HFFc6 (cell line): ENCODE measurements at regions not wholly inside any gene's neighbourhood (a gene's known extent, or its start where the extent isn't known, plus 50 kb on each side); places are given as distances from the start of the nearest gene placed in this dataset.

ENCODE experiments used
- DNase-seq: peaks from one replicate; pipeline ENCODE4 v3.0.0-alpha.2; 2018
- H3K27ac Mint-ChIP-seq: 2 replicates; pipeline ENCODE4 v1.8.0; 2020; ENCODE audit warnings: mild to moderate bottlenecking, mixed read lengths
- H3K27me3 Mint-ChIP-seq: 2 replicates; pipeline ENCODE4 v1.8.0; 2021; ENCODE audit warnings: mild to moderate bottlenecking, moderate library complexity, mixed read lengths; ENCODE audit not compliant: insufficient read depth
- H3K36me3 Mint-ChIP-seq: 2 replicates; pipeline ENCODE4 v1.8.0; 2021; ENCODE audit warnings: low read depth, mixed read lengths
- H3K4me1 Mint-ChIP-seq: 2 replicates; pipeline ENCODE4 v1.8.0; 2020; ENCODE audit warnings: low read depth, mixed read lengths
- H3K4me3 Mint-ChIP-seq: 2 replicates; pipeline ENCODE4 v1.8.0; 2020; ENCODE audit warnings: mild to moderate bottlenecking, moderate library complexity, mixed read lengths
- H3K9me3 Mint-ChIP-seq: 2 replicates; pipeline ENCODE4 v1.8.0; 2020; ENCODE audit warnings: mild to moderate bottlenecking, mixed read lengths
- CTCF ChIP-seq: fragments of 200-600 bp; sonication (generic); IDR thresholded peaks from 2 replicates; pipeline ENCODE4 v1.5.0; 2021; ENCODE audit warnings: antibody characterized with exemption, mild to moderate bottlenecking

- Mint-ChIP-seq H3K4me3 (no peak overlapping the region), H3K27me3 (peaks cover 1% of the 10 kb centered on the region; the same call in 1 of the 2 replicates), H3K27ac (no peak overlapping the region), H3K4me1 (no peaks in the 10 kb centered on the region), H3K36me3 (no peaks in the 10 kb centered on the region), H3K9me3 (no peaks in the 10 kb centered on the region)
- no peak for TF ChIP-seq CTCF
- DNase-seq: no peak
These were observed 1177.3 kb upstream of the MIR17HG start for GRCh38 chr13:90170208-90170607.

- no peak for DNase-seq
- no peaks in the 10 kb centered on the region for H3K4me1 Mint-ChIP-seq
- TF ChIP-seq CTCF: no peak
- H3K4me3 Mint-ChIP-seq: no peak overlapping the region
- H3K36me3 Mint-ChIP-seq: no peaks in the 10 kb centered on the region
- no peak overlapping the region for H3K27ac Mint-ChIP-seq
- H3K9me3 Mint-ChIP-seq: no peaks in the 10 kb centered on the region
- H3K27me3 Mint-ChIP-seq: no peaks in the 10 kb centered on the region
These were observed 1175.8 kb upstream of the MIR17HG start for GRCh38 chr13:90171649-90172048.

GRCh38 chr13:90177512-90177911, 1170.0 kb upstream of the MIR17HG start:
- Mint-ChIP-seq H3K4me1 (no peaks in the 10 kb centered on the region), H3K36me3 (no peaks in the 10 kb centered on the region), H3K27me3 (no peaks in the 10 kb centered on the region), H3K9me3 (no peaks in the 10 kb centered on the region), H3K4me3 (no peak overlapping the region), H3K27ac (no peak overlapping the region)
- TF ChIP-seq CTCF: no peak
- no peak for DNase-seq

- H3K27ac Mint-ChIP-seq: no peak overlapping the region
- no peak overlapping the region for H3K4me3 Mint-ChIP-seq
- H3K36me3 Mint-ChIP-seq: no peaks in the 10 kb centered on the region
- no peaks in the 10 kb centered on the region for H3K27me3 Mint-ChIP-seq
- no peaks in the 10 kb centered on the region for H3K9me3 Mint-ChIP-seq
- H3K4me1 Mint-ChIP-seq: no peaks in the 10 kb centered on the region; the same call in 1 of the 2 replicates
- DNase-seq: no peak
- no peak for TF ChIP-seq CTCF
These were observed 1163.1 kb upstream of the MIR17HG start for GRCh38 chr13:90184355-90184754.

GRCh38 chr13:90185734-90186133, 1161.8 kb upstream of the MIR17HG start:
- no peak for DNase-seq
- no peaks in the 10 kb centered on the region for H3K27me3 Mint-ChIP-seq
- no peaks in the 10 kb centered on the region for H3K9me3 Mint-ChIP-seq
- no peak for TF ChIP-seq CTCF
- H3K36me3 Mint-ChIP-seq: no peaks in the 10 kb centered on the region
- H3K27ac Mint-ChIP-seq: no peak overlapping the region
- H3K4me1 Mint-ChIP-seq: no peaks in the 10 kb centered on the region; the same call in 1 of the 2 replicates
- no peak overlapping the region for H3K4me3 Mint-ChIP-seq
